Tibial nerve (tissue), 4 donors: ENCODE measurements at regions not wholly inside any gene's neighbourhood (a gene's known extent, or its start where the extent isn't known, plus 50 kb on each side); places are given as distances from the start of the nearest gene placed in this dataset.

Experiments used
- DNase-seq, 2 donors: peaks; one replicate each; pipeline ENCODE4 v3.0.0-alpha.2; 2019; ENCODE audit warnings: low spot score in 2 of 2
- H3K27ac ChIP-seq, 4 donors: fragments of 200-600 bp; sonication (generic) in 3 of 4; one replicate each; pipeline ENCODE4 v1.5.1; 2017 to 2019; ENCODE audit warnings: mild to moderate bottlenecking in 1 of 4
- H3K27me3 ChIP-seq, 2 donors: fragments of 200-600 bp; sonication (generic) in 1 of 2; one replicate each; pipeline versions ENCODE4 v1.5.1 to v1.6.0; 2017 to 2019
- H3K36me3 ChIP-seq, 3 donors: fragments of 200-600 bp; sonication (generic); one replicate each; pipeline ENCODE4 v1.5.1; 2018 to 2019
- H3K4me1 ChIP-seq, 4 donors: fragments of 200-600 bp; sonication (generic) in 3 of 4; one replicate each; pipeline ENCODE4 v1.5.1; 2017 to 2019
- H3K4me3 ChIP-seq, 4 donors: fragments of 200-600 bp; sonication (generic) in 3 of 4; one replicate each; pipeline ENCODE4 v1.5.1; 2017 to 2019; ENCODE audit warnings: mild to moderate bottlenecking in 1 of 4, moderate library complexity in 1 of 4
- H3K9me3 ChIP-seq, 4 donors: fragments of 200-600 bp; sonication (generic) in 3 of 4; one replicate each; pipeline ENCODE4 v1.5.1; 2017 to 2019
- CTCF ChIP-seq, 5 experiments: fragments of 200-600 bp in 3 of 5; fragments of 450-650 bp in 2 of 5; sonication (generic) in 3 of 5; IDR thresholded peaks; one replicate each; pipeline ENCODE4 v1.5.1; 2016 to 2019; ENCODE audit warnings: antibody characterized with exemption in 5 of 5, mild to moderate bottlenecking in 3 of 5, moderate library complexity in 2 of 5
- EP300 ChIP-seq, 2 donors: sonication (generic); formaldehyde crosslinking; IDR thresholded peaks; one replicate each; pipeline ENCODE4 v1.6.1; 2017; ENCODE audit warnings: antibody characterized with exemption in 2 of 2, mild to moderate bottlenecking in 1 of 2
- POLR2A ChIP-seq, 2 donors: fragments of 450-650 bp; IDR thresholded peaks; one replicate each; pipeline ENCODE4 v1.6.1; 2017; ENCODE audit warnings: antibody characterized with exemption in 2 of 2, mild to moderate bottlenecking in 2 of 2, moderate library complexity in 2 of 2
- WGBS, 2 donors: methylation state at CpG; one replicate each; pipeline ENCODE4 v1.1.5; 2018; 5-methylcytosine and 5-hydroxymethylcytosine counted together

DNA sequence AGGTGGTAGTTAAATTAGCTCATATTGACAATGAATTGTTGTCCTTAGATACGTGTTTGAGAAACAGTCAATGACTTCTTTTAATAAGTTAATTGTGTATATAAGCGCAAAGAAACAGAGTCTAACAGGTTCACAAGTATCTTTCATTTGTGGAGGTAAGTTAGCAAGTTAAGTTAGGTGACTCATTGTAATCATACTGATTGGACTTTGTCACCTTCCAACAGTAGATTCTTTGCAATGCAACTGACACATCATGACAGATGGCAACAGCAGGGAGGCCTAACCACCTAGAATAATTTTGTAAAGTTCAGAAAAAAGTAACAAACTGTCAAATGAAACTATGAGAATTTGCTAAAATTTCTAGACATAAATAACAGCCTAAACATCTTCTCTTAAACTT, 207.6 kb upstream of the PITX2 start:
- TF ChIP-seq EP300 (IDR thresholded peaks at IDR 0.05) = no peak
- TF ChIP-seq POLR2A (IDR thresholded peaks at IDR 0.05) = no peak
- no peak for TF ChIP-seq CTCF (IDR thresholded peaks at IDR 0.05)
- H3K36me3 ChIP-seq = no peaks in the 10 kb centered on the region
- 33 to 39% methylated on average over 2 of the region's 2 CpGs for WGBS, 2 donors
- H3K27ac ChIP-seq = no peak overlapping the region
- no peaks in the 10 kb centered on the region for H3K27me3 ChIP-seq
- DNase-seq = no peak
- H3K4me1 ChIP-seq = no peaks in the 10 kb centered on the region
- H3K4me3 ChIP-seq = no peak overlapping the region
- H3K9me3 ChIP-seq = peaks cover 0 to 7% (median 0%) of the 10 kb centered on the region in 4 donors

DNA sequence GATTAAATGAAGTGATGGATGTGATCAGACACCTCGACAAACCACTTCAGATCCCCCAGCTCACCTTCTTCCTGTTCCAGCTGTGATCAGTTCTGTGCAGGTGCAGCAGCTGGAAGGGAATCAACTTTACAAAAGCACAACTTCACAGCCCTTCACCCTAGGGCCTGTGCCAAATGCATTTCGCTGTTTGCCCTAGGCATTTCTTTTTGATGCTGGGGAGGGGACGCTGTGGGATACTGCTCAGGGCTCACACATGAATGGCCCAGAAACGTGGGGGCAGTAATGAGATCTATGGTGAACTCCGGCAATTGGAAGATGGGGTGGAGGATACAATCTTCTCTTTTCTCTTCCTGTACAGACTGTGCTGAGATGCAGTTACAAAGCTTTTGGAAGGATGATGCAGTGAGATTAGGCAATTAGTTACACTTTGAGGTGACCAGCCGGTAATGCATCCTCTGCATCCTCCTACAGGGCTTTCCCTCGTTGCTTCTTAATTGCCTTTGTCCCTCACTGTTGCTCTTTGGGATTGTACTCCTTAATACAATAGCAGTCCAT, 215.1 kb upstream of the PITX2 start:
- DNase-seq = no peak
- no peak overlapping the region for H3K4me3 ChIP-seq
- no peaks in the 10 kb centered on the region for H3K4me1 ChIP-seq
- no peaks in the 10 kb centered on the region for H3K9me3 ChIP-seq
- WGBS, 2 donors = 19 to 26% methylated on average over 7 of the region's 7 CpGs
- TF ChIP-seq EP300 (IDR thresholded peaks at IDR 0.05) = no peak
- TF ChIP-seq POLR2A (IDR thresholded peaks at IDR 0.05) = no peak
- no peak for TF ChIP-seq CTCF (IDR thresholded peaks at IDR 0.05)
- no peaks in the 10 kb centered on the region for H3K36me3 ChIP-seq
- no peak overlapping the region for H3K27ac ChIP-seq
- no peaks in the 10 kb centered on the region for H3K27me3 ChIP-seq

DNA sequence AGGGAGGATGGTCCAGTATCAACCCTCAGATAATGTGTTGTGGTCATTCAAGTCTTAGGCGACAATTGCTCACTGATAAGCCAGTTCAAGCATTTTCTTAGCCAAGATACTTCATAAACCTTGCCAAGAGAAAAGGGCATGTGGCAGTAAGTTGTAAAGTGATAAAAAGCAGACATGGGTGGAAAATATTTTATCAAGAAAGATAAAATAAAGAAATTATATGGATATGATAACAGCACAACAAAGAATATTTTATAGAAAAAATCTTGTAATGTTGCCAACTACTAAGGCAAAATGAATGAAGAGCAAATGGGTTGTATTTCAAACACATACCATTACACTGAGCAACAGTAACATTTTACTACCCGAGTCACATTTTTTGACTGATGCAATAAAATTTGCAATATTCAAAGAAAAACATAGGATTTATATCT, 217.4 kb upstream of the PITX2 start:
- no peaks in the 10 kb centered on the region for H3K4me1 ChIP-seq
- H3K36me3 ChIP-seq = no peaks in the 10 kb centered on the region
- TF ChIP-seq CTCF (IDR thresholded peaks at IDR 0.05) (no peak), POLR2A (IDR thresholded peaks at IDR 0.05) (no peak), EP300 (IDR thresholded peaks at IDR 0.05) (no peak)
- no peak for DNase-seq
- no peak overlapping the region for H3K27ac ChIP-seq
- 68 to 69% methylated on average over 2 of the region's 2 CpGs for WGBS, 2 donors
- no peaks in the 10 kb centered on the region for H3K9me3 ChIP-seq
- H3K27me3 ChIP-seq = no peaks in the 10 kb centered on the region
- no peak overlapping the region for H3K4me3 ChIP-seq

DNA sequence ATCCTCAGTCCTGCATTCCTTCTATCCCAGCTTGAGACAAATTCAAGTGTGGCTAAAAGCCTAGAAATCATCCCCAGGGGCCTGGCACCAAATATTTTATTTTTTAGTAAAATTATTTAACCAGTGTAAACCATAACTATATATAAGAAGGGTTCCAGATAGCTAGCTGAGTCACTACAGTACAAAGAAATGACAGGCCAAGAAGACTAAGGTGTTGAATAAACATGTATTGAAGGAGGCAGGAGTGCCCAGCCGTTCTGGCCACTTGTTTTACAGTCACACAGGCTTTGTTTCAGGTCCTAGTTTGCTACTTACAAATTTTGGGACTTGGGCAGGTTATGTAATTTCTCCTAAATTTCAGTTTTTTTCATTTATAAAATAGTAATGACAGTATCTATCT, 225.9 kb upstream of the PITX2 start:
- Histone ChIP-seq H3K36me3 (no peaks in the 10 kb centered on the region), H3K4me1 (no peaks in the 10 kb centered on the region), H3K9me3 (no peaks in the 10 kb centered on the region), H3K4me3 (no peak overlapping the region), H3K27me3 (no peaks in the 10 kb centered on the region), H3K27ac (no peak overlapping the region)
- TF ChIP-seq CTCF (IDR thresholded peaks at IDR 0.05) = no peak
- TF ChIP-seq POLR2A (IDR thresholded peaks at IDR 0.05) = no peak
- TF ChIP-seq EP300 (IDR thresholded peaks at IDR 0.05) = no peak
- WGBS, 2 donors = 53 to 65% methylated on average over 1 of the region's 1 CpG
- no peak for DNase-seq

DNA sequence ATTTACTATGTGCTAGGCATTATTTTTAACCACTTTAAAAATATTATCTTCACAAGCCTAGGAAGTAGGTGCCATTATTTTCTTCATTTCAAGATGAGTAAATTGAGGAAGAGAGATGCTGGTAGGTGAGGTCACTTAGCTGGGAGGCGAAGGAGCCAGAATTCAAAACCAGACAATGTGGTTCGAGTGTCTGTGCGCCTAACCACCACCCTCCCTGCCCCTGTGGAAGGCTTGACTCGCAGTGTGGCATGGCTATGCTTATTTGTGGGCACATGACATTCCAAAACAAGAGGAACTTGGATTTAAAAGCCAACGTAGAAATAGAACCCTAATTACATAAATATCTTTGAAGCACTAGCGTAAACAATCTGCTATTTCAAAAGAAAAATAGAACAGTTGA, 226.6 kb upstream of the PITX2 start:
- Histone ChIP-seq H3K9me3 (no peaks in the 10 kb centered on the region), H3K4me3 (no peak overlapping the region), H3K4me1 (no peaks in the 10 kb centered on the region), H3K27me3 (no peaks in the 10 kb centered on the region), H3K36me3 (no peaks in the 10 kb centered on the region), H3K27ac (no peak overlapping the region)
- 71 to 74% methylated on average over 6 of the region's 6 CpGs for WGBS, 2 donors
- no peak for TF ChIP-seq EP300 (IDR thresholded peaks at IDR 0.05)
- no peak for TF ChIP-seq CTCF (IDR thresholded peaks at IDR 0.05)
- no peak for TF ChIP-seq POLR2A (IDR thresholded peaks at IDR 0.05)
- no peak for DNase-seq
